Right renal pelvis (tissue), 4 donors: ENCODE measurements at regions not wholly inside any gene's neighbourhood (a gene's known extent, or its start where the extent isn't known, plus 50 kb on each side); places are given as distances from the start of the nearest gene placed in this dataset.
A peak's percentile ranks its signal among the peaks of the same experiment; 100 is the strongest.

Experiments used
- DNase-seq, 4 donors: peaks; one replicate each; pipeline ENCODE4 v3.0.0-alpha.2; 2013; ENCODE audit warnings: low read depth in 4 of 4, low spot score in 3 of 4, missing footprints in 1 of 4

DNA sequence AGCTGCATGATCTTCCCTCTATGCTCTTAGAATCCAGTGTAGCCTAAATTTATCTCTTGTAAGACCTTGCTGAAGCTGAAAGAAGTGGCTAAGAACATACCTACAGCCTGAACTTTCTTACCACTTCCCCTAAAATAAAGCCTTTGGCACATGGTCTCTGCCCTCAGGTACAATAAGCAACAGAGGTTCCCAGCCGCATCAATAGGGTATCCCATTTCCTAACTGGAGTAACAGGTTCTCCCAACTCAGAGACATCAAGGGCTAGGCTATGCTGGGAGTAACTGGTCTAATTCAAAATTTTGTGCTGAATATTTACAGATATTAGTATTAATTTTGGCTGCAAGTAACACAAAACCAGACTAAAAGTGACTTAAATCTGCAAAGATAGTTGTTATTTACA, 335.8 kb upstream of the TRPC7 start:
- no peak for DNase-seq

GRCh38 chr5:136699651-136700050, 334.3 kb upstream of the TRPC7 start:
- DNase-seq, result no peak

DNA sequence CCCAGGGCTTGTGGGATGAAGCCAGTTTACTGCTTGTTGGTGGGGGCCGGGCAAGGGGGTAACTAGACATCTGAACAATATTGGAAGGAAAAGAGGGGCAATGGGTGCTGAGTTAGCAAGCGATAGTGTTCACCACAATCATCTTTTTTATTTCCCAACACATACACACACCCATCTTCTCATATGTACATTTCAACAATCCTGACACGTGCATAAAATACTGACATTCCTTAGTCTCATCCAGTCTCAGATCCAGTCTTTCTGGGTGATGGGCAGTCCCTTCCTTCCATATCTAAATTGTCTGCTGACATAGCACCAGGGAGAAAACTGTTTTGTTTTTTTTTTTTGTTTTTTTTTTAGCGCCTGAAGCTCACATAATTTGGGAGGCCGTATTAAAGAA, 333.6 kb upstream of the TRPC7 start:
- DNase-seq, result no peak

GRCh38 chr5:136694258-136694657, 328.9 kb upstream of the TRPC7 start:
- no peak for DNase-seq

- no peak for DNase-seq
These were observed 324.2 kb upstream of the TRPC7 start for GRCh38 chr5:136689552-136689951.

GRCh38 chr5:136686192-136686872, 321.0 kb upstream of the TRPC7 start:
- DNase-seq, result peak in 1 of 4 donors; percentile 16

- no peak for DNase-seq
These were observed 317.6 kb upstream of the TRPC7 start for GRCh38 chr5:136682986-136683385.

DNA sequence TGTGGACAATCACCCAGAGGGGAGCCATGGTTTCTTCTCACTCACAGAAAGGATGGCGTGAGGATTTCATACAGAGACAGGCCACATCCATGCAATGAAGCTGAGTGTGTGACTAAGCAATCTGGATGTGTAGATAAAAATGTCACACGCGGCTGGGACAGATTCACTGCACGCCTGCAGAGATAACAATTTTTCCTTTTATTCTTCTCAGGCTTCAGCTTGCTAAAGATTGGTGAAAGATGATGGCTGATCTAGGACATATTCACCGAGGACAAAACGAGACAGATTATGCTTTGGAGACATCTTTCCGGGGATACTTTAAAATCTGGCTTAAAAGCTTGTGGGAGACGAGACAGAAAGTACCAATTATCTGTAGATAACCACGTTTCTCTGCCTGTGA, 313.9 kb upstream of the TRPC7 start:
- no peak for DNase-seq

- no peak for DNase-seq
These were observed 311.9 kb upstream of the TRPC7 start for GRCh38 chr5:136677217-136677616.

DNA sequence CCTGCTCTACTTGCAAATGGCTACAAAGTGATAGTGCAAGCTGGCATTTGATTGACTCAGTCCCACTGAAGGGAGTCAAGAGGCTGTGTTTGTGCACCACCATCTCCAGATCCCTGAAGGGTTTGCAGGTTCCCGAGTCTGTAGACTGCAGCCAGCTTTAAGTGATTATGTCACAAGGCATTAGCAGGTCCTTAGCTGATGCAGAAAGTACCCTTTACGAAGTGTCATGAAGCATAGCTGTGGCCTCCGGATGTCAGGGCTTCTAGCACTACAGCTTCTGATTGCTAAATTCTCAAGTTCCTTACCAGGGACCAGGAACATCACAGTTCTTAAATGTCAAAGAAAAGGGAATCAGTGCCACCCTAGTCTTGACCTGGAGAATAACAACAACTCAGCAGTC, 311.3 kb upstream of the TRPC7 start:
- DNase-seq, result no peak

GRCh38 chr5:136675769-136676168, 310.4 kb upstream of the TRPC7 start:
- DNase-seq, result no peak

DNA sequence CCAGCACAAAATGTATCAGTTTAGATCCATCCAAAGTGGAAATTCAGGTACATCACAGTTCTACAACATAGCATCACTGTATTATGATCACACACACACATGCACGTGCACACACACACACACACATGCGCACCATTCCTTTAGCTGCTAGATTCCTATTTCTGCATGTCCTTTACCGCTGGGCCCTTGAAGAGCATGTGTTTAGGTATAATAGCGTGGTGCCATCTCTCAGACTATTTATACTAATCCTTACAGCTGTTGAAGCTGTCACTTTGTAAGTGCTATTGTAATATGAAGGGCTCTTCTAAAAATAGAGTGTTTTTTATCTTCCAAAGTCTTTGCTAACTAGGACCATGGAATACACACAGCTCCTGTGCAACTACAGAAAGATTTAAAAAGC, 308.8 kb upstream of the TRPC7 start:
- no peak for DNase-seq

DNA sequence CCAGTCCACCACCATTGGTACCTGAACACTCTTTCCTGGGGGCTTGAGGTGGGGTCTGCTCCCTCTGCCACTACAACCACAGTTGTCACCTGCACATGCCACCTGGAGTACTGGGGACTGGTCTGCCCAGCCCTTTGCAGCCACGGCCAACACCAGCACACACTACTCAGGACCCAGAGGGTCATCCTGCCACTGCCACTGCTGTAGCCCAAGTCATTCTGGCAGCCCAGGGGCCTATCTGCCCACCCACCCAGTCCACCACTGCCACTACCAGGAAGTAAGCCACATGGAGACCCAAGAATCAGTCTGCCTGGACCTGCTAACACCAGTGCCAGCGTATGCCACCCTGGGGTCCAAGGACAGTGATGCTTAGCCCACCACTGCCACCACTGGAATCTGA, 302.4 kb upstream of the TRPC7 start:
- DNase-seq, result no peak

DNA sequence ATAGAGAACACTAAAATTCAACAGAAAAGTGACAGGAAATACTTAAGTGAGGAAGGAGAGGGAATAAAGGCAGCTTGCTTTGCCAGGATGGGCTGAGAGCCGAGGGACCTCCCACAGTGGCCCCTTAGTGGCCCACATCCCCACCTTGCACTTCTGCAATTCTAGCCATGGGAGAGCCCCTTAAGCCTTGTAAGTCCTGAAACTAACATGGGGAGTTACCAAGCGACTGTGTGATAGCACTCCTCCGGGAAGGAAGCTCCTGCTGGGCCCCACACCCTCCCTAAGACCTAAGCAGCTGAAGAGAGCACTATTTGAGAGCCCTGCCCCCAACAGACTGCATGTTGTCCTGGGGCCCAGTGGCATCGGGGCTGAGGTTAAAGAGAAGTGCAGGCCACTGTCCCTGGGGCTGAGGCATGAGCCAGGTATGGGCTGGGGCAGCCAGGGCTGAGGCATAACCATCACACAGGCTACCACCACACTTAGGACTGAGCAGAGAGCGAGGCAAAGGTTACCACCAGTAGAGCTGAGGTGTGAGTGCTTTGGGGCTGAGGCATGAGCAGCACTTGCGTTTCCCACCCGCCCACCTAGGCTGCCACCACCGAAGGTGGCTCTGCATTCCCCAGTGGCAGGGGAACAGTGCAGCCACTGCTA, 301.8 kb upstream of the TRPC7 start:
- DNase-seq, result no peak

GRCh38 chr5:136665331-136665730, 300.0 kb upstream of the TRPC7 start:
- DNase-seq, result no peak

GRCh38 chr5:136661026-136661425, 295.7 kb upstream of the TRPC7 start:
- DNase-seq, result no peak

DNA sequence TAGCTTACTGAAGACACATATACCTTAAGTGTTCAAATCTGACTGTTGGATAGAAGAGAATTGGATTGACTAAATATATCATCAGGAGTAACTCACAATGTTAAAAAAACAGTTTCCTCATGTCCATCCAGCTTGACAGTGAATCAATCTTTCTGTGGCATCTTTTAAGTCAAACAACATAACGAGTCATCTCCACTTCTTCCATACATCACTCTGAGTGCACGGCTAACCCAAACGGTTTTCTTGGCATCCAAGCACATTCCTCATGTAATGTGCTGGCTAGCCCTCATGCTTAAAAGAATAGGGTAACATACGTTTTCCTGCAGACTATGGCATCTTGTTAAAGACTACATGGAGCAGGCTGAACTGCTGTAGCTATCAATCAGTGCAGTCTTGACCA, 291.5 kb upstream of the TRPC7 start:
- DNase-seq, result no peak

GRCh38 chr5:136655468-136655867, 290.1 kb upstream of the TRPC7 start:
- DNase-seq, result no peak

DNA sequence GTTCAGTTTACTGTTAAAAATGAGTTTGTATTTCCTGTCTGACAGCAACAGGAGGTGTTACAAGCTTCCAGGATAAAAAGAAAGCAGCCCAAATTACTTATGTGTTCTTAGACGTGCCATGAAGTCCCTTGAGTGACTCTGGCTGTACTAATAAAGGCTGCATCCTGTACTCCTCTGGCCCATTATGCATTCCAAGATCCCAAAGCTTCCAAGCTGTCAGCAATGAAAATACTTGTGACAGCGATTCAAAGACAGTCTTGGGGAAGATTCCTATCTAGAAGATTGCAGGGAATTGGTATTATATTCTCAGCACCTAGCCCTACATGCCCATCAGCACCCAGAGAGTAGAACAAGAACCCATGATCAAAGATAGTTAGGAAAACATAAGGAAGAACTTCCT, 281.6 kb upstream of the TRPC7 start:
- DNase-seq, result no peak

DNA sequence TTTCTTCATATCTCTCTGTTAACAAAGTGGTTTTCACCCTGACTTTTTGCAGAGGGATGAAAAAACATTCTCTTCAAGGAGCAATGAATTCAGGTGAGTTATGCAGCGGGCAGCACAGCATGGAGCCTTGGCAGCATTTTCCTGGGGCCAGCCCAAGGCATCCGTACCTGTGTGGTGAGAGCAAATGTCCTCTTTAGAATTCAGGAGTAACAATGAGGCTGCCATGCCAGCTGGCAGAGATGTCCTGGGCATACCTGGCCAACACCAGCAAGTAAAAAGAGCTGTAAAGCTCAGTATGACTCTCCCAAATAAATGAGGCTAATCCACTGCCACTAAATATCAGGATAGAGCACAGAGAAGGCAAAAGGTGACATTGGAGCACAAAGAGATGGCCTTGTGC, 277.6 kb upstream of the TRPC7 start:
- DNase-seq, result no peak

DNA sequence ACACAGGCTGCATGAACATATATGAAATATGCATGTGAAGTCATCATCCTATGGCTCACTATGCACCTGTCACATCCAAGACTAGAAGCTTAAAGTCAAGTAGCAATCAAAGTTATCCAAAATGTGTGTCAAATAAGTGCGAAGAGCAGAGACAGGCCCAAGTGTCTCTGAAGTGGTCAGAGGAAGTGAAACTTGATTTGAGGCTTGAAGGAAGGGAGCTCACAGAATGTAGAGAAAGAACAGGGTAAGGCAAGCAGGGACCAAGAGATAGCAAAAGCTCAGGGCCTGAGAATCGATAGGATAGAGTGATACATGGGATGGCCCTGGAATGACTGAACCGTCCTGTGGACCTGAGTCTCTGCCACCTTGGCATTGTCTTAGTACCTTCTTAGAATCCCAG, 274.3 kb upstream of the TRPC7 start:
- no peak for DNase-seq

GRCh38 chr5:136638084-136638483, 272.7 kb upstream of the TRPC7 start:
- no peak for DNase-seq

- DNase-seq, result no peak
These were observed 270.7 kb upstream of the TRPC7 start for GRCh38 chr5:136636001-136636400.
